Lower lobe of right lung (tissue), 2 donors: ENCODE measurements at regions not wholly inside any gene's neighbourhood (a gene's known extent, or its start where the extent isn't known, plus 50 kb on each side); places are given as distances from the start of the nearest gene placed in this dataset.

ENCODE experiments used
- ATAC-seq, 2 donors: fragments of 200-7000 bp; cut with Tn5 transposase; one replicate each; pipeline ENCODE4 v1.9.1; 2020 to 2022; ENCODE audit warnings: mild to moderate bottlenecking in 2 of 2, moderate library complexity in 2 of 2
- DNase-seq: peaks from one replicate; pipeline ENCODE4 v3.0.0-alpha.2; 2020
- H3K27ac ChIP-seq: fragments of 200-600 bp; one replicate; pipeline ENCODE4 v1.8.0; 2022
- H3K27me3 ChIP-seq: fragments of 200-600 bp; one replicate; pipeline ENCODE4 v1.8.0; 2022; ENCODE audit warnings: low read depth
- H3K36me3 ChIP-seq: fragments of 200-600 bp; one replicate; pipeline ENCODE4 v1.8.0; 2022; ENCODE audit warnings: mild to moderate bottlenecking
- H3K4me1 ChIP-seq: fragments of 200-600 bp; one replicate; pipeline ENCODE4 v1.8.0; 2022
- H3K4me3 ChIP-seq: fragments of 200-600 bp; one replicate; pipeline ENCODE4 v1.8.0; 2022; ENCODE audit warnings: mild to moderate bottlenecking
- H3K9me3 ChIP-seq: fragments of 200-600 bp; one replicate; pipeline ENCODE4 v1.8.0; 2022
- intact Hi-C: fragments of 100-400 bp; cut with DNase I; formaldehyde crosslinking; loops from one replicate; pipeline ENCODE4 v1.11.0; 2022
- TF ChIP-seq, protein P1 (sequence below): fragments of 200-600 bp; IDR thresholded peaks from one replicate; pipeline ENCODE4 v1.8.0; 2022; ENCODE audit warnings: antibody characterized with exemption, mild to moderate bottlenecking
- donor health status: DM: no; HTN: yes; CAD: no; lungs with severe emphysema.

DNA sequence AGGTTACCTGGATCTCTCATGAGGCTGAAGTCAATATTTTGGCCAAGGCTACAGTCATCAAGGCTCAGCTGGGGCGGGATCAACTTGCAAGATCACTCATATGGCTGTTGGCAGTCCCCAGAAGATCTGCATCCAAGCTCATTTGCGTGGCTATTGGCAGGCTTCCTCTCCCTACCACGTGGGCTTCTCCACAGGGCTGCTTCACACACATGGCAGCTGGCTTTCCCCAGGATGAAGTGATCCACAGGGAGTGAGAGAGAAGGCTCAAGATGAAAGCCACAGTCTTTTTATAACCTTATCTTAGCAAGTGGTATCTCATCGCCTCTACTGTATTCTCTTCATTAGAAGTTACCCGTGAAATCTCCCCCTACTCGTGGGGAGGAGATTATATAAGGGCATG is 167.4 kb downstream of the TMEM26 start:
- no peak overlapping the region for H3K27ac ChIP-seq
- intact Hi-C loops: loop anchor here (10.0 kb wide), 1 partner anchor 471 kb away; no protein-coding TSS in a partner anchor
- no peaks in the 10 kb centered on the region for H3K27me3 ChIP-seq
- DNase-seq (no peak), ATAC-seq (no peak)
- peaks cover 15% of the 10 kb centered on the region for H3K4me1 ChIP-seq
- TF ChIP-seq, protein P1, sequence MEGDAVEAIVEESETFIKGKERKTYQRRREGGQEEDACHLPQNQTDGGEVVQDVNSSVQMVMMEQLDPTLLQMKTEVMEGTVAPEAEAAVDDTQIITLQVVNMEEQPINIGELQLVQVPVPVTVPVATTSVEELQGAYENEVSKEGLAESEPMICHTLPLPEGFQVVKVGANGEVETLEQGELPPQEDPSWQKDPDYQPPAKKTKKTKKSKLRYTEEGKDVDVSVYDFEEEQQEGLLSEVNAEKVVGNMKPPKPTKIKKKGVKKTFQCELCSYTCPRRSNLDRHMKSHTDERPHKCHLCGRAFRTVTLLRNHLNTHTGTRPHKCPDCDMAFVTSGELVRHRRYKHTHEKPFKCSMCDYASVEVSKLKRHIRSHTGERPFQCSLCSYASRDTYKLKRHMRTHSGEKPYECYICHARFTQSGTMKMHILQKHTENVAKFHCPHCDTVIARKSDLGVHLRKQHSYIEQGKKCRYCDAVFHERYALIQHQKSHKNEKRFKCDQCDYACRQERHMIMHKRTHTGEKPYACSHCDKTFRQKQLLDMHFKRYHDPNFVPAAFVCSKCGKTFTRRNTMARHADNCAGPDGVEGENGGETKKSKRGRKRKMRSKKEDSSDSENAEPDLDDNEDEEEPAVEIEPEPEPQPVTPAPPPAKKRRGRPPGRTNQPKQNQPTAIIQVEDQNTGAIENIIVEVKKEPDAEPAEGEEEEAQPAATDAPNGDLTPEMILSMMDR: no peak
- no peaks in the 10 kb centered on the region for H3K9me3 ChIP-seq
- H3K4me3 ChIP-seq: no peak overlapping the region
- no peaks in the 10 kb centered on the region for H3K36me3 ChIP-seq

DNA sequence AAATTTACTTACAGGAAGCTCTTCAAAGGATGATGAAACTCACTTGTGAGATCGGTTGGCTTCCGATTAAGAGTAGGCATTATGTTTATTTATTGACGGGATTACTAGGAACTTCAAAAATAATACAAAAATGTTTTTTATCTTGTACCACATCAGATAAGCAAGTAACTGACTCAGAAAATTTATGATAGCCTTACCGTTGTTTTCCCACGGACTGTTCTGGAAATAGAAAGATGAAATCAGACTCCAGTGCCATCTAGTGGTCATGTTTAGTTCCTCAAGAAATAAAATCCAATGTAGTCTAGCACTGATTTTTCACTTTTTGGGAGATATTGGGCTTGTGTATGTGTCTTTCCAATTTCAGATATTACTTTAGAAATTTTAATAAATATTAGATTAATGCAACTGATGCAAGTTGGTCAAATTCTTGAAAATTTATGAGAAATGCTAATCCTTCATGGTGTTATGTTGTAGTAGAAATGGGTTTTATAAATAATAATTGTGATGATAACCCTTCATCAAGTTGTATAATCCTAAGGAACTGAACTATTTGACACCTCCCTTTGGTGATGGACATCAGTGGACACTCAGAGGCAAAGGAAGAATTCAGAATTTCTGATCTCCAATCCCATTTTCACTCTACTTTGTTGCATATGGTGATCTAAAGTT is 168.8 kb downstream of the TMEM26 start:
- TF ChIP-seq, protein P1: peak; percentile 76
- ATAC-seq (peak; percentile 56 to 80), DNase-seq (no peak)
- Histone ChIP-seq H3K9me3 (no peaks in the 10 kb centered on the region), H3K4me1 (peaks cover 15% of the 10 kb centered on the region), H3K4me3 (peak overlapping the region; percentile 15), H3K36me3 (no peaks in the 10 kb centered on the region), H3K27ac (peak overlapping the region; percentile 0), H3K27me3 (no peaks in the 10 kb centered on the region)
- intact Hi-C loops: loop anchor here (10.0 kb wide), 1 partner anchor 470 kb away; no protein-coding TSS in a partner anchor

DNA sequence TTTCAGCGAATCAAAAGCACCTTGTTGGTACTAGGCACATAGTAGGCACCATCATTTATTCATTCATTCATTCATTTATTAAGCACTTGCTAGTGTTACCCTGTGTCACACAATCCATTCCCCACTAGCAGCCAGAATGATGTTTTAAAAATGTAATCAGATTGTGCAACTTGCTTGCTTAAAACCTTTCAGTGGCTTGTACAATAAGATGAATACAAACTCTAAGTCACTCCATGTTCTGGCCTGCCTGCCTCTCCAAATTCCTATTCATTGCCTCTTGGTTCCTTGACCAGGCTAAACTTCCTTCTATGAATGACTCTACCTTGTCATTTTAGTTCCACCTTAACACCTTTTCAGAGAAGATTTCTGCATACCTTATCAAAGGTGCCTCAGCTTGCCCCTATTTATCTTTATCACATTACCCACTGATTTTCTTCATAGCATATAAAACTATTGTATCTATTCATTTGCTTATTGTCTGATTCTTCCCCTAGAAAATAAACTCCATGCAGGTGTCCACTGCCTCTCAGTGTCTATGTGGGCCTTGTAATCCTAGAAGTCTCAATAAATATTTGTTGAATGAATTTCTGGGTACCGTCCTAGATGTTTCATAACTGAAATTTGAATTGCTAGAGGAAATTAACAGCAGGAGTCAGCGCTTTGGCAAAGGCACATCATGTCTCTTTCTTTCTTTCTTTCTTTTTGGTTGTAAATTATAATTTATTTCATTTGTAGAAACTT is 169.5 kb downstream of the TMEM26 start:
- DNase-seq (no peak), ATAC-seq (peak; percentile 45 to 75)
- no peaks in the 10 kb centered on the region for H3K36me3 ChIP-seq
- peak overlapping the region; percentile 0 for H3K27ac ChIP-seq
- peak overlapping the region; percentile 15 for H3K4me3 ChIP-seq
- intact Hi-C loops: loop anchor here (10.0 kb wide), 1 partner anchor 469 kb away; no protein-coding TSS in a partner anchor
- no peaks in the 10 kb centered on the region for H3K27me3 ChIP-seq
- no peaks in the 10 kb centered on the region for H3K9me3 ChIP-seq
- peaks cover 15% of the 10 kb centered on the region for H3K4me1 ChIP-seq
- TF ChIP-seq, protein P1: no peak

DNA sequence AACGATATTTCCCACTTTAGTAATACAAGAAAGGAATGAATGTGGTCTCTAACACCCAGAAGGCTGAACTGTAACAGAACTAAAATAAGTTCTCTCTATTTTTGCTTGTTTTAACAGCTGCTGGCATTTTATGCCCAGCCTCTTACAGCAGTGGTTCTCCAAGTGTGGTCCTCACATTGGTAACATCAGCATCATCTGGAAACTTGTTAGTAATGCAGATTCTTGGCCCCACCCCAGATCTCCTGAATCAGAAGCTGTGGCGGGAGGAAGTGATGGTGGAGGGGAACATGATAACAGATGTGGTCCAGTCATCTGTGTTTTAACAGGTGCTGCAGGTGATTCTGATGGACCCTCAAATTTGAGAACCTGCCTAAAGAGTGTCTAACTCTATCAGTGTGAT is 170.1 kb downstream of the TMEM26 start:
- Histone ChIP-seq H3K36me3 (no peaks in the 10 kb centered on the region), H3K9me3 (no peaks in the 10 kb centered on the region), H3K4me3 (no peak overlapping the region), H3K27ac (no peak overlapping the region), H3K4me1 (peaks cover 15% of the 10 kb centered on the region), H3K27me3 (no peaks in the 10 kb centered on the region)
- no peak for ATAC-seq
- intact Hi-C loops: loop anchor here (10.0 kb wide), 1 partner anchor 468 kb away; no protein-coding TSS in a partner anchor
- TF ChIP-seq, protein P1: no peak
- no peak for DNase-seq

DNA sequence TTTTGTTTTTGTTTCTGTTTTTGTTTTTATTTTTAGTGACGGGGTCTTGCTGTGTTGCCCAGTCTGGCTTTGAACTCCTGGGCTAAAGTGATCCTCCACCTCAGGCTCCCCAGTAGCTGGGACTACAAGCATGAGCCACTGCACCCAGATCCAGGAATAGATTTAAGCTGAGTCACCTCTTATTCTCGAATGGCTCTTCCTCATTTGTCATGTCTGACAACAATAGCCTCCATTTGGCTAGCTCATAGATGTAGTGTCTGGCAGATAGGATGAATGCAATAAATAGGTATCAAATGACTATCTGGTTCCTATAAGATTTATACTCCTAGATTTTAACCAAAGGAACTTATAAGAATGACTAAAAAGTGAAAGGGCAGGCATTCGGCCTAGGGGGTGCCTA is 172.9 kb downstream of the TMEM26 start:
- no peak for DNase-seq
- intact Hi-C loops: loop anchor here (10.0 kb wide), 1 partner anchor 466 kb away; no protein-coding TSS in a partner anchor
- TF ChIP-seq, protein P1: no peak

More for the DNA sequence above, 172.9 kb downstream of the TMEM26 start:
- Histone ChIP-seq H3K4me3 (no peak overlapping the region), H3K36me3 (no peaks in the 10 kb centered on the region), H3K27me3 (no peaks in the 10 kb centered on the region), H3K4me1 (peaks cover 15% of the 10 kb centered on the region), H3K27ac (no peak overlapping the region), H3K9me3 (no peaks in the 10 kb centered on the region)
- ATAC-seq: no peak
